CD4-positive, alpha-beta T cell treated with Interleukin-6 at 100 ng/mL for 8 hours (primary cell): ENCODE measurements at regions not wholly inside any gene's neighbourhood (a gene's known extent, or its start where the extent isn't known, plus 50 kb on each side); places are given as distances from the start of the nearest gene placed in this dataset.

Experiments used
- DNase-seq: peaks from one replicate; pipeline ENCODE4 v3.0.0-alpha.2; 2020; ENCODE audit warnings: mixed read lengths, low spot score

- DNase-seq = no peak
Measured at GRCh38 chr6:167674486-167674885, 152.2 kb upstream of the AFDN start.

GRCh38 chr6:167676000-167676665 lies 150.6 kb upstream of the AFDN start:
- no peak for DNase-seq

GRCh38 chr6:167676666-167677421 lies 149.9 kb upstream of the AFDN start:
- DNase-seq = no peak

GRCh38 chr6:167677422-167677789 lies 149.3 kb upstream of the AFDN start:
- no peak for DNase-seq

- no peak for DNase-seq
Measured at GRCh38 chr6:167678102-167679101, 148.3 kb upstream of the AFDN start.

- no peak for DNase-seq
Measured at GRCh38 chr6:167679122-167679736, 147.5 kb upstream of the AFDN start.

GRCh38 chr6:167679790-167680604 lies 146.7 kb upstream of the AFDN start:
- no peak for DNase-seq

- no peak for DNase-seq
Measured at GRCh38 chr6:167680605-167681149, 146.0 kb upstream of the AFDN start.

GRCh38 chr6:167682125-167682524 lies 144.6 kb upstream of the AFDN start:
- DNase-seq = no peak

- no peak for DNase-seq
Measured at GRCh38 chr6:167682546-167683027, 144.1 kb upstream of the AFDN start.

- DNase-seq = no peak
Measured at GRCh38 chr6:167683028-167683862, 143.5 kb upstream of the AFDN start.

GRCh38 chr6:167684276-167685104 lies 142.2 kb upstream of the AFDN start:
- DNase-seq = no peak

- DNase-seq = no peak
Measured at GRCh38 chr6:167685654-167686053, 141.1 kb upstream of the AFDN start.

- no peak for DNase-seq
Measured at GRCh38 chr6:167686204-167686893, 140.4 kb upstream of the AFDN start.

GRCh38 chr6:167687116-167687725 lies 139.5 kb upstream of the AFDN start:
- DNase-seq = no peak

GRCh38 chr6:167688123-167688522 lies 138.6 kb upstream of the AFDN start:
- DNase-seq = no peak

- no peak for DNase-seq
Measured at GRCh38 chr6:167689278-167689677, 137.4 kb upstream of the AFDN start.

- no peak for DNase-seq
Measured at GRCh38 chr6:167689751-167690150, 137.0 kb upstream of the AFDN start.
